NCI-H1048 (cell line): ENCODE measurements at regions not wholly inside any gene's neighbourhood (a gene's known extent, or its start where the extent isn't known, plus 50 kb on each side); places are given as distances from the start of the nearest gene placed in this dataset.
"Not testable (repeated sequence)": the region's sequence is repeated elsewhere in the genome, so short reads cannot be mapped to it uniquely, and the experiment has no call there.

Experiments
- DNase-seq: peaks from one replicate; lab custom pipeline; 2025; lab: John Stamatoyannopoulos, UW

DNA sequence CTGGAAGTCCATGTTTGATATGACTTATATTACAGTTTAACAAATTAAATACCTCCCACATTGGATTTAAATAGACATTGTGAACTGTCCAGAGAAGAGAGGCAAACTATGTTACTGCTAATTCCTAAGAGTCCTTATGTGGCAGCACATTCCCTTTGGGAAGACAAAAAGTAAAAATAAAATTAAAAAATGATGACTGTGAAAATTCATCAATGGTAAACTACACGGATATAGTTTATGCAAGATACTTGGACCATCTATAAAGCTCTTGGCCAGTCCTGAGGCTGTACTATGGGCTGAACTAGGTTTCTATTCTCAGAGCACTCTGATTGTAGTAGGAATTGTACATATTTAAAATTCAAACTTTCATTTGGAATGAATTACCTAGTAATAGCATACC is 206.4 kb downstream of the LRRK2 start:
- no peak for DNase-seq

- no peak for DNase-seq
Observed at GRCh38 chr12:40435251-40435650, 210.5 kb downstream of the LRRK2 start.

DNA sequence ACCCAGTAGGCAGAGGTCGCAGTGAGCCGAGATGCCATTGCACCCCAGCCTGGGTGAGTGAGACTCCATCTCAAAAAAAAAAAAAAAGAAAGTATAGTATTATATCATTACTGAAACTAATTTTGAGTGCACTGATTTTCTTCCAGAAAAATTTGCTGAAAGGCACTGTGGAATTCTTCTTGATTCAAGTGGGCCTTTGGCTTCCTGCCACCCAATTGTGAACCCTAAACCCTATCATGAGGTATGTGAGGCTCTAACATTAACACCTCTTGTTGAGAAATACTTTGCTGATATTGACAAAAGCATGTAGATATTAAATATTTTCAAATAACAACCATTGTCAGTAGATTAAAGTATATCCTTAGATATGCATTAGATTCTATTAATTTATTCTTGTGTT is 211.2 kb downstream of the LRRK2 start:
- DNase-seq: no peak

DNA sequence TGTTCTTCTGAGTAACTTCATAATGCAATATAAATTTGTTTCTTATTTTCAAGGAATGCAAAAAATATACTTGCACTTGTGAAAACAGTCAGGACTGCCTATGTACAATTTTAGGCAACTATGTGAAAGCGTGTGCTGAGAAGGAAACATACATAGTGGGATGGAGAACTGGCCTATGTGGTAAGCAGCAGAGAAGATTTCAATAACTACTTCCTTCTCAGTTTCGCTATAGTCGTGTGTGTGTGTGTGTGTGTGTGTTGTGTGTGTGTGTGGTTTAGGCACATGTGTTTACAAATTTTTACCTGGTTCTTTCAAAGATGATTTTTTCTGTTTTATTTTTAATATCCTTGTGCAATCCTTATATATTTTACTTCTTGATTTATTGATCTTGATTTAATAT is 211.8 kb downstream of the LRRK2 start:
- DNase-seq: no peak

DNA sequence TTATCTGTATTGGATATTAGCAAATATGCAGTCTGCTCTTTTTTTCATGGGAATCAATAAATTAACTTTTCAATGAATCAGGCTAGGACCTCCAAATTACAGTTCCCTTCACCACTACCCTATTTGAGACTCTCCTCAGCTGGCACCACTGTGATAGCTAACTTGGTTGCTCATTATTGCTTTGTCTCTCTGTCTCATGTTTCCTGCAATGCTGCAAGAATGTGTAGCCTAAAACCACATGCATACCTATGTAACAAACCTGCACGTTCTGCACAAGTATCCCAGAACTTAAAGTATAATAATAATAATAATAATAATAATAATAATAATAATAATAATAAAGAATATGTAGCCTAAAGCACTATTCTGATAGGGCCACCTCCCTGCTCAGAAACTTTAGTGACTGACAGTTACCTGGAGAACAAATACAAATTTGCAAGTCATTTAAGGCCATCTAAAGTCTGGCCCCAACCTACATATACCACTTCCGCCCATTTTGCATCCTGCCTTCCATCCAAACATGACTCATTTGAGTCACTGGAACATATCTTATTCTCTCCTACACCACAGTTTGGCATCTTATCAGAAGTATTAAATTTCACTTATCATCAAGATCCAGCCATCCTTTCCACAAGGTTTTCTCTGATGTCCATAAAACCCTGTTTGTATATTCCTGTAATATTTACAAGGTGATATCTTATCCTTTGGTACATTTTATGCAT is 215.1 kb downstream of the LRRK2 start:
- DNase-seq: no peak

- DNase-seq: no peak
Observed at GRCh38 chr12:40444174-40444573, 219.4 kb downstream of the LRRK2 start.

- DNase-seq: no peak
Observed at GRCh38 chr12:40446385-40446784, 221.6 kb downstream of the LRRK2 start.

DNA sequence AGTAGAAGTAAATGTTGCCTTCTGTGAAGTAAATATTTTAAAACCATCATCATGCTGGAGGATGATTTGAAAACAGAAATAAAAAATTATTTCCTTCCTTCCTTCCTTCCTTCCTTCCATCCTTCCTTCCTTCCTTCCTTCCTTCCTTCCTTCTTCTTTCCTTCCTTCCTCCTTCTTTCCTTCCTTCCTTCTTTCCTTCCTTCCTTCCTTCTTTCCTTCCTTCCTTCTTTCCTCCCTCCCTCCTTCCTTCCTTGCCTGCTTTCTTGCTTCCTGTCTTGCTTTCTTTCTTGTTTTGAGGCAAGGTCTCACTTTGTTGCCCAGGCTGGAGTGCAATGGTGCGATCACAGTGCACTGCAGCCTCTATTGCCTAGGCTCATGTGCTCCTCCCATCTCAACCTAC is 223.7 kb downstream of the LRRK2 start:
- DNase-seq: not testable (repeated sequence)

GRCh38 chr12:40451661-40452060 is 226.9 kb downstream of the LRRK2 start:
- DNase-seq: no peak

GRCh38 chr12:40464121-40464520 is 228.1 kb upstream of the CNTN1 start:
- no peak for DNase-seq

- DNase-seq: no peak
Observed at GRCh38 chr12:40469736-40470135, 222.5 kb upstream of the CNTN1 start.

GRCh38 chr12:40473962-40474361 is 218.3 kb upstream of the CNTN1 start:
- DNase-seq: no peak

DNA sequence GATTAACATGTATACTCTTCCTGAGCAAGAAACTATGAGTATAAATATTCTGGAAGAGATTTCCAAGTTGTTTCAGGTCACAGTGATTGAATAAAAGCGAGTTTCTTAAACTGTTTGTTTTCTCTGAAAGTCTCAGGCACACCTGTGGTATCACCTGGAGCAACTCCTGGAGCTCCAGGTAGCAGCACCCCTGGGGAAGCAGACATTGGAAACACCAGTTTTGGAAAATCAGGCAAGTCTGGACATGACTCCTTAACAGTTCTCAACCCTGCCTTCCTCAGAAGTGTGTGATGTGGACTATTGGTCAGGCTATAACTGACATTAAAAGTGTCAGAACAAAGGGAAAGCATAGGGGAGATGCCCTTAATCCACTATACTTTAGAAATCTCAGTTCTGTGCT is 217.6 kb upstream of the CNTN1 start:
- no peak for DNase-seq

DNA sequence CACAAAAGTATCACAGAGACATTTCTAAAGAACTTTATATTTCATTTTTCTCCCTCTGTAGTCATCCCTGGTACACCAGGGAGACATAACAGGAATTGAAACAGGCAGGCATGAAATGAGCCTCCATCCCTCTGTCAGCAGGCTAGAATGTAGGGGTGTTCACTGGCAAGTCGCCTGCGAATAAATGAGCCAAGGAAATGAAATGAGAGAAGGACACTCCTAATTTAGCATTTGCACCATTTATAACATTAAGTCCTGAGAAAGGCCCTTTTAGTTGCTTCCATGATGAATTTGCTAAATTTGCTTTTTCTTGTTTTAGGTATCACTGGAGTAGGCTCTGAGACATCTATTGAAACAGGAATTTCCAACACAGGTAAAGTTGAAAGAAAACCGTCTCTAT is 192.4 kb upstream of the CNTN1 start:
- DNase-seq: no peak

DNA sequence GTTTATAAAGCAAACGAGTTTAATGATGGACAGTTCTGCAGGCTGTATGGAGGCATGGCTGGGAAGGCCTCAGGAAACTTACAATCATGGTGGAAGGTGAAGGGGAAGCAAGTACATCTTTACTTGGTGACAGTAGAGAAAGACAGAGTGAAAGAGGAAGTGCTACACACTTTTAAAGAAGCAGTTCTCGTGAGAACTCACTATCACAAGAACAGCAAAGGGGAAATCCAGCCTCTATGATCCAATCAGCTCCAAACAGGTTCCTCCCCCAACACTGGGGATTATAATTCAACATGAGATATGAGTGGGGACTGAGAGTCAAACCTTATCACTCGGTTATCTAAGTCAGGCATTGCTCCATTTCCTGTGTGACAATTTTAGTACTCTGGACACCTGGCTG is 189.9 kb upstream of the CNTN1 start:
- DNase-seq: no peak

DNA sequence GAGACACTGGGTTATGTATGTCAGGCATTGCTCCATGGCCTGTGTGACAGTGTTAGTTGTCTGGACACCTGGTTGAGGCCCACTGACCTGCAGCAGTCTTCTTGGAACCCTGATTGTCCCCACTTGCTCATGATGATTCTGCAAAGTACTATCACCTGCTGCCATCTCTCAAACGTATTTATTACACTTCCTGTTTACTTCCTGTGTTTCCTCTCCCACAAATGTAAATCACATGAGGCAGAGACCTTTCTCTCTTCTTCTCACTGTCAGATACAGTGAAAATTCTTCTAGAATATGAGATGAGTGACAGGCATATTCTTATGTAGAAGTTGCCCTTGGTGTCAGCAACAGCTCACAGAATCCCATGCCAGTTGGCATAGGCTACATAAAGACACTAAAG is 186.9 kb upstream of the CNTN1 start:
- DNase-seq: no peak

GRCh38 chr12:40508421-40508820 is 183.8 kb upstream of the CNTN1 start:
- no peak for DNase-seq

DNA sequence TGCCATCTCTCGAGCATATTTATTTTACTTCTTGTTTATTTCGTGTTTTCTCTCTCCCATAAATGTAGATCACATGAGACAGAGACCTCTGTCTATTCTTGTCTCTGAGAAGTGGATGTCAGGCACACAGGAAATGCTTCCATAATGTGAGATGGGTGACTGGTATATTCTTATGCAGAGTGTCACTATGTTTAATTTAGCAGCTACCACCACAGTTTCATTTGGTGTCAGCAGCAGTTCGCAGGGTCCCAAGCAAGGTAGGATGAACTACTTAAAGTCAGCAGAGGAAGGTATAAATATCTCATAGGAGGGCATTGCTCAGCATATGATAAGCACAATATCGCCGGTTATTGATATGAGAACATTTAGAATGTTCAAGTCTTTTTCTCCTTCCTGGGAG is 180.9 kb upstream of the CNTN1 start:
- DNase-seq: no peak

DNA sequence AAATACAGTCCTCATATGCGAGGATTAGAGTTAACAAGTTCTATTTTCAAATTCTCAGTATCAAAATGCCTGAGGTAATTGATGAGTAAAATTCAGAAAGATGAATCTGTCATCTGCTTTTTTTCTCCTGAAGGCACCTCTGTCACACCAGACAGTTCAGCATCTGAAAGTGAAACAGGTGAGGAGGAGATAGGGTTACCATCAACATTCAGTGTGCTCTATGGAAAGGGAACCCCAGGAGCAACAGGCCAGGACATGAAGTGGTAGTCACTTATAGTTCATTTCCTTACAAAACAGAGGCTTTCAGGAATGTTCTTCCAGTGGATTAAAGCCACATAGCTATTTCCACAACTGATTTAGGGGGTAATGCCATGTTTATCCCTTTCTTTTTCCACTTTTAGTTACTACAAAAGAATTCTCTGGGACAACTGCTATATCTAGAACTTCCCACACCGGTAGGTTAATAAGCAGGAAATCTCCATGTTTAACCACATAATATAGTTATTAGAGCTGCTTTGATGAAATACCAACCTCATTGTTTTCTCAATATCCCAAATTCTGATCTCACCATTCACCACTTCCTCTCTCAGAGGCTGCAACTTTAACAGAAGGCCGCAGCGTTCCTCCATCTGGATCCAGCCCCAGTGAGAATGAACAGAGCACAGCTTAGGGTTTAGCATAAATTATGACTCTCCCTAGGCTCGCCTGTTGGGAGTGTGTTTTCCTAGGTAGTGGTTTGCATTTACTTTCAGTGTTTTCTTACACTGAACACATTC is 177.0 kb upstream of the CNTN1 start:
- no peak for DNase-seq

- no peak for DNase-seq
Observed at GRCh38 chr12:40522837-40523236, 169.4 kb upstream of the CNTN1 start.

GRCh38 chr12:40525054-40525453 is 167.2 kb upstream of the CNTN1 start:
- DNase-seq: no peak

GRCh38 chr12:40534828-40535227 is 157.4 kb upstream of the CNTN1 start:
- DNase-seq: no peak

DNA sequence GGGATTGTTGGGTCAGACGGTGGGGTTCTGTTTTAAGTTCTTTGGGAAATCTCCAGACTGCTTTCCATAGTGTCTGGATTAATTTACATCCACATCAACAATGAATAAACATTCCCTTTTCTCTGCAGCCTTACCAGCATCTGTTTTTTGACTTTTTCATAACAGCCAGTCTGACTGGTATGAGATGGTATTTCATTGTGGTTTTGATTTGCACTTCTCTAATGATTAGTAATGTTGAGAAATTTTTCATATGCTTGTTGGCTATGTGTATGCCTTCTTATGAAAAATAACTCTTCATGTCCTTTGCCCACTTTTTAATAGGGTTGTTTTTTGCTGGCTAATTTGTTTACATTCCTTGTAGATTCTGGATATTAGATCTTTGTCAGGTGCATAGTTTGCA is 140.8 kb upstream of the CNTN1 start:
- no peak for DNase-seq

DNA sequence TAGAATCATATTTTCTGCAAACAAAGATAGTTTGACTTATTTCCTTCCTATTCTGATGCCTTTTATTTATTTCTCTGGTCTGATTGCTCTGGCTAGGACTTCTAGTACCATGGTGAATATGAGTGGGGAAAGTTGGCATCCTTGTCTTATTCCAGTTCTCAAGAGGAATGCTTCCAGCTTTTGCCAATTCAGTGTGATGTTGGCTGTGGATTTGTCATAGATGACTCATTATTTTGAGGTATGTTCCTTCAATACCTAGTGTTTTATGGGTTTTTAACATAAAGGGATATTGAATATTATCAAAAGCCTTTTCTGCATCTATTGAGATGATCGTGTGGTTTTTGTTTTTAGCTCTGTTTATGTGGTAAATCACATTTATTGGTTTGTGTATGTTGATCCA is 139.4 kb upstream of the CNTN1 start:
- DNase-seq: no peak
